Stimulated activated CD4-positive, alpha-beta T cell treated with anti-CD3 and anti-CD28 coated beads, Interleukin-4, amount 100 ng/mL, for 4 hours (primary cell): ENCODE measurements at regions not wholly inside any gene's neighbourhood (a gene's known extent, or its start where the extent isn't known, plus 50 kb on each side); places are given as distances from the start of the nearest gene placed in this dataset.

ENCODE experiments used
- DNase-seq, 2 experiments: peaks; one replicate each; pipeline ENCODE4 v3.0.0-alpha.2; 2020

GRCh38 chr4:28890949-28891775, 1829.0 kb upstream of the PCDH7 start:
- no peak for DNase-seq

- no peak for DNase-seq
These were observed 1806.7 kb upstream of the PCDH7 start for GRCh38 chr4:28913466-28913865.

GRCh38 chr4:28916585-28916984, 1803.6 kb upstream of the PCDH7 start:
- DNase-seq = no peak

GRCh38 chr4:28918871-28919270, 1801.3 kb upstream of the PCDH7 start:
- no peak for DNase-seq

GRCh38 chr4:28921886-28922285, 1798.3 kb upstream of the PCDH7 start:
- DNase-seq = no peak

GRCh38 chr4:28926156-28926555, 1794.0 kb upstream of the PCDH7 start:
- DNase-seq = no peak

- no peak for DNase-seq
These were observed 1777.5 kb upstream of the PCDH7 start for GRCh38 chr4:28942631-28943030.

GRCh38 chr4:28947374-28947773, 1772.8 kb upstream of the PCDH7 start:
- DNase-seq = no peak

GRCh38 chr4:28948501-28948900, 1771.7 kb upstream of the PCDH7 start:
- no peak for DNase-seq

GRCh38 chr4:28966982-28967381, 1753.2 kb upstream of the PCDH7 start:
- DNase-seq = no peak

- DNase-seq = no peak
These were observed 1746.4 kb upstream of the PCDH7 start for GRCh38 chr4:28973587-28974350.

GRCh38 chr4:28976369-28976768, 1743.8 kb upstream of the PCDH7 start:
- no peak for DNase-seq

GRCh38 chr4:29002151-29002550, 1718.0 kb upstream of the PCDH7 start:
- DNase-seq = no peak

- DNase-seq = no peak
These were observed 1714.3 kb upstream of the PCDH7 start for GRCh38 chr4:29005838-29006237.

GRCh38 chr4:29009908-29010307, 1710.3 kb upstream of the PCDH7 start:
- DNase-seq = no peak

- DNase-seq = no peak
These were observed 1706.8 kb upstream of the PCDH7 start for GRCh38 chr4:29013341-29013740.

GRCh38 chr4:29014555-29014954, 1705.6 kb upstream of the PCDH7 start:
- no peak for DNase-seq

- DNase-seq = no peak
These were observed 1686.5 kb upstream of the PCDH7 start for GRCh38 chr4:29033703-29034102.

GRCh38 chr4:29037501-29037900, 1682.7 kb upstream of the PCDH7 start:
- DNase-seq = no peak

- no peak for DNase-seq
These were observed 1676.8 kb upstream of the PCDH7 start for GRCh38 chr4:29043411-29043810.

GRCh38 chr4:29046186-29046585, 1674.0 kb upstream of the PCDH7 start:
- no peak for DNase-seq

GRCh38 chr4:29046781-29047180, 1673.4 kb upstream of the PCDH7 start:
- DNase-seq = no peak

GRCh38 chr4:29047341-29048041, 1672.7 kb upstream of the PCDH7 start:
- DNase-seq = no peak
